ENCODE measurements at regions not wholly inside any gene's neighbourhood (a gene's known extent, or its start where the extent isn't known, plus 50 kb on each side); places are given as distances from the start of the nearest gene placed in this dataset.

GRCh38 chr6:15032015-15032414, 213.9 kb upstream of the JARID2 start:
- Histone ChIP-seq H3K4me1 (ENCODE audit: control insufficient read depth in 1 of 2, insufficient read depth in 2 of 2, low read depth in 1 of 2, low read length in 1 of 2) (peaks cover 0 to 9% of the 10 kb centered on the region in 2 experiments; a peak in 1 of 4 replicates), H3K79me2 (ENCODE audit: insufficient read depth) (no peaks in the 10 kb centered on the region), H3K9me3 (no peaks in the 10 kb centered on the region), H3K4me2 (no peak overlapping the region), H3K4me3 (ENCODE audit: low read depth in 2 of 2, low read length in 1 of 2) (no peak overlapping the region), H3K27me3 (ENCODE audit: insufficient read depth) (no peaks in the 10 kb centered on the region), H3F3A (replicated peaks; ENCODE audit: insufficient read depth) (no peaks in the 10 kb centered on the region), H3K27ac (ENCODE audit: low read depth in 2 of 2, low read length in 1 of 2) (no peak overlapping the region), H3K9ac (no peak overlapping the region), H2AFZ (ENCODE audit: low read depth) (no peak overlapping the region), H3K9me2 (no peaks in the 10 kb centered on the region), H4K20me1 (ENCODE audit: insufficient read depth) (no peaks in the 10 kb centered on the region), H3K36me3 (replicated peaks in 1 of 2; ENCODE audit: control insufficient read depth in 1 of 2, insufficient read depth in 2 of 2, low read length in 1 of 2) (no peaks in the 10 kb centered on the region)
- ChIA-PET POLR2A (no interaction called here), CTCF (no interaction called here)
- DNase-seq = no peak
- 42% methylated on average over 2 of the region's 2 CpGs for WGBS (ENCODE audit: low lambda C conversion rate)
- TF ChIP-seq MXI1 (IDR thresholded peaks at IDR 0.05; ENCODE audit: low read depth, low read length) (no peak), SMC3 (IDR thresholded peaks at IDR 0.05; ENCODE audit: low read depth, low read length) (no peak), GABPA (IDR thresholded peaks at IDR 0.05; ENCODE audit: low read depth) (no peak), TAF1 (IDR thresholded peaks at IDR 0.05; ENCODE audit: borderline replicate concordance, low read depth, low read length) (no peak), RAD21 (IDR thresholded peaks at IDR 0.05; ENCODE audit: low read length) (no peak)

- POLR2A ChIA-PET = no interaction called here
Measured at GRCh38 chr6:15033850-15034203, 212.0 kb upstream of the JARID2 start.

More at GRCh38 chr6:15033850-15034203, 212.0 kb upstream of the JARID2 start:
- DNase-seq = no peak
- H3K4me3 ChIP-seq (ENCODE audit: low read depth in 2 of 2, low read length in 1 of 2) = no peak overlapping the region
- no peaks in the 10 kb centered on the region for H3K79me2 ChIP-seq (ENCODE audit: insufficient read depth)
- no peaks in the 10 kb centered on the region for H3F3A ChIP-seq (replicated peaks; ENCODE audit: insufficient read depth)
- no peak overlapping the region for H3K27ac ChIP-seq (ENCODE audit: low read depth in 2 of 2, low read length in 1 of 2)
- no peaks in the 10 kb centered on the region for H3K36me3 ChIP-seq (replicated peaks in 1 of 2; ENCODE audit: control insufficient read depth in 1 of 2, insufficient read depth in 2 of 2, low read length in 1 of 2)
- no peak overlapping the region for H2AFZ ChIP-seq (ENCODE audit: low read depth)
- TF ChIP-seq ZBTB33 (IDR thresholded peaks at IDR 0.05; ENCODE audit: borderline replicate concordance, low read depth) (no peak), SMC3 (IDR thresholded peaks at IDR 0.05; ENCODE audit: low read depth, low read length) (no peak), RXRA (IDR thresholded peaks at IDR 0.05; ENCODE audit: borderline replicate concordance, low read depth) (no peak), USF1 (IDR thresholded peaks at IDR 0.05; ENCODE audit: borderline replicate concordance, low read depth) (no peak), YY1 (IDR thresholded peaks at IDR 0.05; ENCODE audit: low read depth) (no peak), IRF3 (IDR thresholded peaks at IDR 0.05; ENCODE audit: low read depth, low read length) (no peak), TAF1 (IDR thresholded peaks at IDR 0.05; ENCODE audit: borderline replicate concordance, low read depth, low read length) (no peak), FOSL2 (IDR thresholded peaks at IDR 0.05; ENCODE audit: borderline replicate concordance, low read depth) (no peak), USF2 (IDR thresholded peaks at IDR 0.05; ENCODE audit: borderline replicate concordance, low read depth, low read length) (no peak), NRF1 (IDR thresholded peaks at IDR 0.05; ENCODE audit: low read depth, low read length) (no peak)
- H3K9me2 ChIP-seq = no peaks in the 10 kb centered on the region
- H3K4me2 ChIP-seq = no peak overlapping the region
- H4K20me1 ChIP-seq (ENCODE audit: insufficient read depth) = no peaks in the 10 kb centered on the region
- no peaks in the 10 kb centered on the region for H3K9me3 ChIP-seq
- no peak overlapping the region for H3K9ac ChIP-seq
- WGBS (ENCODE audit: low lambda C conversion rate) = 71% methylated on average over 10 of the region's 10 CpGs
- CTCF ChIA-PET = interaction anchor here (0.6 to 1.2 kb wide), 2 partner anchors 25 to 547 kb away, joined by 3 read pairs; no protein-coding TSS in a partner anchor
- peaks cover 0 to 14% of the 10 kb centered on the region in 2 experiments; a peak in 1 of 4 replicates for H3K4me1 ChIP-seq (ENCODE audit: control insufficient read depth in 1 of 2, insufficient read depth in 2 of 2, low read depth in 1 of 2, low read length in 1 of 2)
- no peaks in the 10 kb centered on the region for H3K27me3 ChIP-seq (ENCODE audit: insufficient read depth)

Measured in SK-N-SH (cell line).